ENCODE measurements at regions not wholly inside any gene's neighbourhood (a gene's known extent, or its start where the extent isn't known, plus 50 kb on each side); places are given as distances from the start of the nearest gene placed in this dataset.

DNA sequence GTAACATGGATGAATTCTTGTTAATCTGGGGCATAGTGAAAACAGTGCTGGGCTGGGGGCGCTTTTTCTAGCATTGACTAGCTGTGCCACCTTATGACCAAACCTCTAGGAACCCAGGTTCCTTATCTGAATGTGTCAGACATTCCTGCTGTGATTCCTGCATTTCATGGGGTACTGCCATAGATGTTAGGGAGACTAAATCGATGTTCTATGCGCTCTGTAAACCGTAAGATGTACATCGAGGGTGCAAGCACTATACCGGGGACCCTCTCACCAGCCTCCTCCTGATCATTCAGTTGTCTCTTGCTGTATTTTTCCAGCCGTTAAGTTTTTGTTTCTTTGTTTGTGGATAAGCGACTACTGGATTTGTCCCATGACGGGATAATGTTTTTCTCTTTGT, 170.9 kb upstream of the PARP11 start:
- 50% methylated on average over 9 of the region's 9 CpGs for WGBS (ENCODE audit: insufficient coverage, insufficient replicate concordance, low lambda C conversion rate, missing lambda C conversion rate)

GRCh38 chr12:4041187-4041885, 168.1 kb upstream of the PARP11 start:
- in situ Hi-C loops (cut with MboI): no loop called here
- TF ChIP-seq BHLHE40 (IDR thresholded peaks at IDR 0.05; ENCODE audit: borderline replicate concordance in 1 of 2, low read depth in 2 of 2, low read length in 1 of 2): no peak
- TF ChIP-seq, protein P1, sequence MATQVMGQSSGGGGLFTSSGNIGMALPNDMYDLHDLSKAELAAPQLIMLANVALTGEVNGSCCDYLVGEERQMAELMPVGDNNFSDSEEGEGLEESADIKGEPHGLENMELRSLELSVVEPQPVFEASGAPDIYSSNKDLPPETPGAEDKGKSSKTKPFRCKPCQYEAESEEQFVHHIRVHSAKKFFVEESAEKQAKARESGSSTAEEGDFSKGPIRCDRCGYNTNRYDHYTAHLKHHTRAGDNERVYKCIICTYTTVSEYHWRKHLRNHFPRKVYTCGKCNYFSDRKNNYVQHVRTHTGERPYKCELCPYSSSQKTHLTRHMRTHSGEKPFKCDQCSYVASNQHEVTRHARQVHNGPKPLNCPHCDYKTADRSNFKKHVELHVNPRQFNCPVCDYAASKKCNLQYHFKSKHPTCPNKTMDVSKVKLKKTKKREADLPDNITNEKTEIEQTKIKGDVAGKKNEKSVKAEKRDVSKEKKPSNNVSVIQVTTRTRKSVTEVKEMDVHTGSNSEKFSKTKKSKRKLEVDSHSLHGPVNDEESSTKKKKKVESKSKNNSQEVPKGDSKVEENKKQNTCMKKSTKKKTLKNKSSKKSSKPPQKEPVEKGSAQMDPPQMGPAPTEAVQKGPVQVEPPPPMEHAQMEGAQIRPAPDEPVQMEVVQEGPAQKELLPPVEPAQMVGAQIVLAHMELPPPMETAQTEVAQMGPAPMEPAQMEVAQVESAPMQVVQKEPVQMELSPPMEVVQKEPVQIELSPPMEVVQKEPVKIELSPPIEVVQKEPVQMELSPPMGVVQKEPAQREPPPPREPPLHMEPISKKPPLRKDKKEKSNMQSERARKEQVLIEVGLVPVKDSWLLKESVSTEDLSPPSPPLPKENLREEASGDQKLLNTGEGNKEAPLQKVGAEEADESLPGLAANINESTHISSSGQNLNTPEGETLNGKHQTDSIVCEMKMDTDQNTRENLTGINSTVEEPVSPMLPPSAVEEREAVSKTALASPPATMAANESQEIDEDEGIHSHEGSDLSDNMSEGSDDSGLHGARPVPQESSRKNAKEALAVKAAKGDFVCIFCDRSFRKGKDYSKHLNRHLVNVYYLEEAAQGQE (IDR thresholded peaks at IDR 0.05; ENCODE audit: low read depth, low read length): no peak
- no peak for TF ChIP-seq CREM (IDR thresholded peaks at IDR 0.05; ENCODE audit: low read depth)
- TF ChIP-seq, protein P2, sequence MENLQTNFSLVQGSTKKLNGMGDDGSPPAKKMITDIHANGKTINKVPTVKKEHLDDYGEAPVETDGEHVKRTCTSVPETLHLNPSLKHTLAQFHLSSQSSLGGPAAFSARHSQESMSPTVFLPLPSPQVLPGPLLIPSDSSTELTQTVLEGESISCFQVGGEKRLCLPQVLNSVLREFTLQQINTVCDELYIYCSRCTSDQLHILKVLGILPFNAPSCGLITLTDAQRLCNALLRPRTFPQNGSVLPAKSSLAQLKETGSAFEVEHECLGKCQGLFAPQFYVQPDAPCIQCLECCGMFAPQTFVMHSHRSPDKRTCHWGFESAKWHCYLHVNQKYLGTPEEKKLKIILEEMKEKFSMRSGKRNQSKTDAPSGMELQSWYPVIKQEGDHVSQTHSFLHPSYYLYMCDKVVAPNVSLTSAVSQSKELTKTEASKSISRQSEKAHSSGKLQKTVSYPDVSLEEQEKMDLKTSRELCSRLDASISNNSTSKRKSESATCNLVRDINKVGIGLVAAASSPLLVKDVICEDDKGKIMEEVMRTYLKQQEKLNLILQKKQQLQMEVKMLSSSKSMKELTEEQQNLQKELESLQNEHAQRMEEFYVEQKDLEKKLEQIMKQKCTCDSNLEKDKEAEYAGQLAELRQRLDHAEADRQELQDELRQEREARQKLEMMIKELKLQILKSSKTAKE (IDR thresholded peaks at IDR 0.05; ENCODE audit: low read depth, poor library complexity, severe bottlenecking): no peak
- TF ChIP-seq ZNF217 (IDR thresholded peaks at IDR 0.05): no peak
- TF ChIP-seq, protein P3, sequence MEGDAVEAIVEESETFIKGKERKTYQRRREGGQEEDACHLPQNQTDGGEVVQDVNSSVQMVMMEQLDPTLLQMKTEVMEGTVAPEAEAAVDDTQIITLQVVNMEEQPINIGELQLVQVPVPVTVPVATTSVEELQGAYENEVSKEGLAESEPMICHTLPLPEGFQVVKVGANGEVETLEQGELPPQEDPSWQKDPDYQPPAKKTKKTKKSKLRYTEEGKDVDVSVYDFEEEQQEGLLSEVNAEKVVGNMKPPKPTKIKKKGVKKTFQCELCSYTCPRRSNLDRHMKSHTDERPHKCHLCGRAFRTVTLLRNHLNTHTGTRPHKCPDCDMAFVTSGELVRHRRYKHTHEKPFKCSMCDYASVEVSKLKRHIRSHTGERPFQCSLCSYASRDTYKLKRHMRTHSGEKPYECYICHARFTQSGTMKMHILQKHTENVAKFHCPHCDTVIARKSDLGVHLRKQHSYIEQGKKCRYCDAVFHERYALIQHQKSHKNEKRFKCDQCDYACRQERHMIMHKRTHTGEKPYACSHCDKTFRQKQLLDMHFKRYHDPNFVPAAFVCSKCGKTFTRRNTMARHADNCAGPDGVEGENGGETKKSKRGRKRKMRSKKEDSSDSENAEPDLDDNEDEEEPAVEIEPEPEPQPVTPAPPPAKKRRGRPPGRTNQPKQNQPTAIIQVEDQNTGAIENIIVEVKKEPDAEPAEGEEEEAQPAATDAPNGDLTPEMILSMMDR (IDR thresholded peaks at IDR 0.05 in 2 of 3, conservative IDR thresholded peaks at IDR 0.05 in 1 of 3; ENCODE audit: control insufficient read depth in 2 of 3, extremely low read depth in 1 of 3, insufficient read depth in 1 of 3, low read depth in 3 of 3, low read length in 3 of 3): no peak

More for the DNA sequence above, 170.9 kb upstream of the PARP11 start:
- ChIA-PET SMC1A (ENCODE audit: uncharacterized antibody, unreplicated experiment) (interaction anchor here (0.8 kb wide), 2 partner anchors 51 to 111 kb away, joined by 3 read pairs; no protein-coding TSS in a partner anchor), CTCF (no interaction called here), POLR2A (no interaction called here), RAD21 (ENCODE audit: unreplicated experiment) (no interaction called here)
- no peak overlapping the region for H3K4me2 ChIP-seq (ENCODE audit: control insufficient read depth, insufficient read depth)
- no peak overlapping the region for H2AFZ ChIP-seq (ENCODE audit: control insufficient read depth, low read depth, low read length)
- DNase-seq (ENCODE audit: low read depth, low spot score) (no peak), FAIRE-seq (no peak), ATAC-seq (no peak)
- in situ Hi-C loops (cut with MboI): no loop called here
- BruUV-seq (replicated peaks): no TSS peak
- no peaks in the 10 kb centered on the region for H4K20me1 ChIP-seq (ENCODE audit: control insufficient read depth, insufficient read depth)
- intact Hi-C loops (cut with micrococcal nuclease; ENCODE audit: unreplicated experiment): no loop called here
- no peak overlapping the region for H3K9ac ChIP-seq (ENCODE audit: control insufficient read depth, insufficient read depth, low read length)
- H3K9me3 ChIP-seq (replicated peaks; ENCODE audit: control insufficient read depth, insufficient read depth, low read length): no peaks in the 10 kb centered on the region
- no peaks in the 10 kb centered on the region for H3K79me2 ChIP-seq (ENCODE audit: control insufficient read depth, insufficient read depth, low read length)
- H3K4me3 ChIP-seq: no peak overlapping the region
- no peak overlapping the region for H3K27ac ChIP-seq (ENCODE audit: control insufficient read depth, insufficient read depth)
- H3K36me3 ChIP-seq (ENCODE audit: control insufficient read depth in 2 of 2, insufficient read depth in 2 of 2, low read length in 1 of 2): no peaks in the 10 kb centered on the region
- TF ChIP-seq SMARCA5 (IDR thresholded peaks at IDR 0.05): no peak
- TF ChIP-seq TARDBP (IDR thresholded peaks at IDR 0.05; ENCODE audit: borderline replicate concordance): no peak
- no peak for TF ChIP-seq ZNF207 (IDR thresholded peaks at IDR 0.05; ENCODE audit: borderline replicate concordance)
- no peak for TF ChIP-seq ZZZ3 (IDR thresholded peaks at IDR 0.05; ENCODE audit: control insufficient read depth, insufficient read length, low read depth)
- TF ChIP-seq CHD2 (IDR thresholded peaks at IDR 0.05; ENCODE audit: borderline replicate concordance, low read depth, low read length): no peak
- TF ChIP-seq TCF3 (IDR thresholded peaks at IDR 0.05; ENCODE audit: borderline replicate concordance, insufficient read depth, low read depth, low read length): no peak
- H3K27me3 ChIP-seq (replicated peaks in 1 of 2; ENCODE audit: control insufficient read depth in 2 of 2, insufficient read depth in 2 of 2, low read length in 1 of 2): no peaks in the 10 kb centered on the region
- H3K4me1 ChIP-seq (ENCODE audit: control insufficient read depth, insufficient read depth, low read length): no peaks in the 10 kb centered on the region

More at GRCh38 chr12:4041187-4041885, 168.1 kb upstream of the PARP11 start:
- intact Hi-C loops (cut with micrococcal nuclease; ENCODE audit: unreplicated experiment): no loop called here
- Histone ChIP-seq H3K27me3 (replicated peaks in 1 of 2; ENCODE audit: control insufficient read depth in 2 of 2, insufficient read depth in 2 of 2, low read length in 1 of 2) (peaks cover 0 to 3% of the 10 kb centered on the region in 2 experiments; a peak in 1 of 4 replicates), H3K4me3 (no peak overlapping the region), H3K4me1 (ENCODE audit: control insufficient read depth, insufficient read depth, low read length) (no peaks in the 10 kb centered on the region), H4K20me1 (ENCODE audit: control insufficient read depth, insufficient read depth) (no peaks in the 10 kb centered on the region), H2AFZ (ENCODE audit: control insufficient read depth, low read depth, low read length) (no peak overlapping the region), H3K27ac (ENCODE audit: control insufficient read depth, insufficient read depth) (no peak overlapping the region), H3K9me3 (replicated peaks; ENCODE audit: control insufficient read depth, insufficient read depth, low read length) (no peaks in the 10 kb centered on the region), H3K9ac (ENCODE audit: control insufficient read depth, insufficient read depth, low read length) (no peak overlapping the region), H3K4me2 (ENCODE audit: control insufficient read depth, insufficient read depth) (no peak overlapping the region), H3K79me2 (ENCODE audit: control insufficient read depth, insufficient read depth, low read length) (no peaks in the 10 kb centered on the region), H3K36me3 (ENCODE audit: control insufficient read depth in 2 of 2, insufficient read depth in 2 of 2, low read length in 1 of 2) (no peaks in the 10 kb centered on the region)
- CTCF ChIA-PET: interaction anchor here (1.0 to 1.1 kb wide), 2 partner anchors 157 to 236 kb away, joined by 3 to 6 read pairs; no protein-coding TSS in a partner anchor
- ATAC-seq (no peak), FAIRE-seq (no peak), DNase-seq (ENCODE audit: low read depth, low spot score) (no peak)
- SMC1A ChIA-PET (ENCODE audit: uncharacterized antibody, unreplicated experiment): no interaction called here
- BruUV-seq (replicated peaks): no TSS peak
- RAD21 ChIA-PET (ENCODE audit: unreplicated experiment): no interaction called here
- 28% methylated on average over 7 of the region's 7 CpGs for WGBS (ENCODE audit: insufficient coverage, insufficient replicate concordance, low lambda C conversion rate, missing lambda C conversion rate)
- POLR2A ChIA-PET: no interaction called here
